Mesendoderm (in vitro differentiated cells): ENCODE measurements at regions not wholly inside any gene's neighbourhood (a gene's known extent, or its start where the extent isn't known, plus 50 kb on each side); places are given as distances from the start of the nearest gene placed in this dataset.
"Not testable (repeated sequence)": the region's sequence is repeated elsewhere in the genome, so short reads cannot be mapped to it uniquely, and the experiment has no call there.

Source experiments
- DNase-seq: peaks from one replicate; pipeline ENCODE4 v3.0.0; 2013
- H2AK5ac ChIP-seq: 2 replicates; pipeline ENCODE4 v1.6.1; 2013; ENCODE audit warnings: low read length, inconsistent platforms
- H2BK120ac ChIP-seq: 2 replicates; pipeline ENCODE4 v1.6.1; 2013; ENCODE audit warnings: low read depth, mild to moderate bottlenecking, low read length, moderate library complexity, mixed read lengths
- H2BK15ac ChIP-seq: replicated peaks from 2 replicates; pipeline ENCODE4 v1.6.1; 2013; ENCODE audit warnings: low read depth, mild to moderate bottlenecking, moderate library complexity
- H2BK5ac ChIP-seq: 2 replicates; pipeline ENCODE4 v1.6.1; 2013; ENCODE audit warnings: low read length, inconsistent platforms
- H3K18ac ChIP-seq: 2 replicates; pipeline ENCODE4 v1.6.1; 2013; ENCODE audit warnings: mild to moderate bottlenecking, low read length, mixed read lengths
- H3K23ac ChIP-seq: one replicate; pipeline ENCODE4 v1.6.1; 2013; ENCODE audit warnings: low read length
- H3K27ac ChIP-seq: 2 replicates; pipeline ENCODE4 v1.5.1; 2013; ENCODE audit warnings: low read depth, mild to moderate bottlenecking, inconsistent platforms, low read length, moderate library complexity
- H3K27me3 ChIP-seq: 2 replicates; pipeline ENCODE4 v1.6.1; 2013; ENCODE audit warnings: low read length, control low read depth, mild to moderate bottlenecking, inconsistent platforms; ENCODE audit not compliant: insufficient read depth, poor library complexity
- H3K36me3 ChIP-seq: 2 replicates; pipeline ENCODE4 v1.6.1; 2013; ENCODE audit warnings: low read length, inconsistent platforms; ENCODE audit not compliant: control insufficient read depth, insufficient read depth
- H3K4ac ChIP-seq: one replicate; pipeline ENCODE4 v1.6.1; 2013; ENCODE audit warnings: low read depth, mild to moderate bottlenecking, low read length, moderate library complexity
- H3K4me1 ChIP-seq: 2 replicates; pipeline ENCODE4 v1.6.1; 2013; ENCODE audit warnings: low read depth, low read length, inconsistent platforms; ENCODE audit not compliant: control insufficient read depth
- H3K4me2 ChIP-seq: 2 replicates; pipeline ENCODE4 v1.6.1; 2013; ENCODE audit warnings: low read length
- H3K4me3 ChIP-seq: 2 replicates; pipeline ENCODE4 v1.5.1; 2013; ENCODE audit warnings: mild to moderate bottlenecking, low read length
- H3K56ac ChIP-seq: one replicate; pipeline ENCODE4 v1.6.1; 2013; ENCODE audit warnings: low read length
- H3K79me1 ChIP-seq: 2 replicates; pipeline ENCODE4 v1.6.1; 2013; ENCODE audit warnings: low read length, inconsistent platforms
- H3K79me2 ChIP-seq: 2 replicates; pipeline ENCODE4 v1.6.1; 2013; ENCODE audit warnings: mild to moderate bottlenecking, low read length; ENCODE audit not compliant: control insufficient read depth, insufficient read depth
- H3K9ac ChIP-seq: 2 replicates; pipeline ENCODE4 v1.6.1; 2013; ENCODE audit warnings: low read length, inconsistent platforms
- H4K5ac ChIP-seq: one replicate; pipeline ENCODE4 v1.6.1; 2013; ENCODE audit warnings: low read length
- H4K8ac ChIP-seq: one replicate; pipeline ENCODE4 v1.6.1; 2013; ENCODE audit warnings: low read depth, mild to moderate bottlenecking, control low read depth, low read length, moderate library complexity
- WGBS: extraction: QIAGEN DNeasy Blood & Tissue Kit; methylation state at CpG from one replicate; pipeline ENCODE4 v1.1.7; 2013; ENCODE audit warnings: low lambda C conversion rate, missing lambda C conversion rate; ENCODE audit not compliant: insufficient coverage; ENCODE audit errors: extremely low coverage; 5-methylcytosine and 5-hydroxymethylcytosine counted together

DNA sequence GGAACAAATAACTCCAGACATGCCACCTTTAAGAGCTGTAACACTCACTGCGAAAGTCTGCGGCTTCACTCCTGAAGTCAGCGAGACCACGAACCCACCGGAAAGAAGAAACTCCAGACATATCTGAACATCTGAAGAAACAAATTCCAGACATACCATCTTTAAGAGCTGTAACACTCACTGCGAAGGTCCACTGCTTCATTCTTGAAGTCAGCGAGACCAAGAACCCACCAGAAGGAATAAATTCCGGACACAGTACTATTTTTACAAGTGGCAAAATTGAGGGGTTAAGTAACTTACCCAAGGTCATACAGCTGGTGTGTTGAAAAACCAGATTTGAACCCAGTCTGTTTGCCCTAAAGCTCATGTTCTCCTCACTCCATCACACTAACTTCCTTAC lies 96.8 kb upstream of the GALNT15 start:
- not testable (repeated sequence) for H2BK120ac ChIP-seq, H2AK5ac ChIP-seq, H3K79me2 ChIP-seq, H2BK15ac ChIP-seq, H3K4ac ChIP-seq, H3K4me2 ChIP-seq, H3K23ac ChIP-seq, DNase-seq, H3K18ac ChIP-seq, H3K27ac ChIP-seq, H3K79me1 ChIP-seq, H2BK5ac ChIP-seq, H4K5ac ChIP-seq, H3K4me1 ChIP-seq, H3K27me3 ChIP-seq, H3K56ac ChIP-seq, H3K36me3 ChIP-seq, H4K8ac ChIP-seq, H3K9ac ChIP-seq, H3K4me3 ChIP-seq
- WGBS = no CpG with 5 or more reads among the region's 8 CpGs

DNA sequence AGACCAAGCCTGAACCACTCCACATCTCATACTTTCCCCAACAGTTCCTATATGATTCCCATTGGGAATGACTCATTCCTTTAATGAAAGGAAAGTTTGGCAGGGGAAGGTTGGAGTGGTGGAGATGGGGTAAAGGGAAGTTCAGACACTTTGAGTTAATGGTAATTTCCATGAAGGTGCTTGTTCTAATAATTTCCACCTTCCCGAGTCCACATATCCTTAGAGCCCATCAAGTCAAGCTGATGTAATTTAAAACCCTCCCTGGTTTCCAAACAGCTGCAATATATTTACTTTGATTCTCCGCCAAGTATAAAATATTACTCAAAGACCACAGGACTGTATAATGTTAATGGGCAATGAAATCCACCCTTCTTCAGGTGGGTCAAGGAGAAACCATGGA lies 95.0 kb upstream of the GALNT15 start:
- H3K56ac ChIP-seq = no peak overlapping the region
- no peak overlapping the region for H2AK5ac ChIP-seq
- no peak overlapping the region for H2BK15ac ChIP-seq
- H4K8ac ChIP-seq = no peak overlapping the region
- no peaks in the 10 kb centered on the region for H3K36me3 ChIP-seq
- no peak overlapping the region for H2BK5ac ChIP-seq
- no peaks in the 10 kb centered on the region for H3K79me1 ChIP-seq
- H3K23ac ChIP-seq = no peak overlapping the region
- no peaks in the 10 kb centered on the region for H3K4me1 ChIP-seq
- H3K4me2 ChIP-seq = no peak overlapping the region
- H3K4ac ChIP-seq = no peak overlapping the region
- WGBS = no CpG with 5 or more reads among the region's 2 CpGs
- no peak overlapping the region for H3K27ac ChIP-seq
- no peak overlapping the region for H4K5ac ChIP-seq
- DNase-seq = no peak
- no peak overlapping the region for H3K18ac ChIP-seq
- no peaks in the 10 kb centered on the region for H3K27me3 ChIP-seq
- H2BK120ac ChIP-seq = no peak overlapping the region
- no peak overlapping the region for H3K9ac ChIP-seq
- no peaks in the 10 kb centered on the region for H3K79me2 ChIP-seq
- no peak overlapping the region for H3K4me3 ChIP-seq

DNA sequence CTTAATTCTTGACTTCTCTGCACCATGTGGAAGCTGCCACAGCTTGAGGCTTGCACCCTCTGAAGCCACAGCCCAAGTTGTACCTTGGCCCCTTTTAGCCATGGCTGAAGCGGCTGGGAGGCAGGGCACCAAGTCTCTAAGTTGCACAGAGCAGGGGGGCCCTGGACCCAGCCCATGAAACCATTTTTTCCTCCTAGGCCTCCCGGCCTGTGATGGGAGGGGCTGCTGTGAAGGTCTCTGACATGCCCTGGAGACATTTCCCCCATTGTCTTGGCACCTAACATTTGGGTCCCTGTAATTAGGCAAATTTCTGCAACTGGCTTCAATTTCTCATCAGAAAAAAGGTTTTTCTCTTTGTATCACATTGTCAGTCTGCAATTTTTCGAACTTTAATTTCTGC lies 92.8 kb upstream of the GALNT15 start:
- Histone ChIP-seq H2BK15ac (no peak overlapping the region), H3K36me3 (no peaks in the 10 kb centered on the region), H3K79me2 (no peaks in the 10 kb centered on the region), H4K5ac (no peak overlapping the region), H3K27ac (no peak overlapping the region), H3K4me2 (no peak overlapping the region), H3K79me1 (no peaks in the 10 kb centered on the region), H3K4me3 (no peak overlapping the region), H2BK5ac (no peak overlapping the region), H3K4ac (no peak overlapping the region), H2AK5ac (no peak overlapping the region), H3K23ac (no peak overlapping the region), H3K27me3 (no peaks in the 10 kb centered on the region), H3K9ac (no peak overlapping the region), H3K56ac (no peak overlapping the region), H2BK120ac (no peak overlapping the region), H4K8ac (no peak overlapping the region), H3K18ac (no peak overlapping the region), H3K4me1 (no peaks in the 10 kb centered on the region)
- no CpG with 5 or more reads among the region's 3 CpGs for WGBS
- DNase-seq = no peak

DNA sequence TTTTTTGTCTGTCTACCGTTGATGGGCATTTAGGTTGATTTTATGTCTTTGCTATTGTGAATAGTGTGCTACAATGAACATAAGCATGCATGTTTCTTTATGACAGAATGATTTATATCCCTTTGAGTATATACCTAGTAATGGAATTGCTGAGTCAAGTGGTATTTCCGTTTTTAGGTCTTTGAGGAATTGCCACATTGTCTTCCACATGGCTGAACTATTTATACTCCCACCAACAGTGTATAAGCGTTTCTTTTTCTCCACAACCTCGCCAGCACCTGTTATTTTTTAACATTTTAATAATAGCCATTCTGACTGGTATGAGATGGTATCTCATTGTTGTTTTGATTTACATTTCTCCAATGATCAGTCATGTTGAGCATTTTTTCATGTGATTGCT lies 89.6 kb upstream of the GALNT15 start:
- Histone ChIP-seq H4K8ac (no peak overlapping the region), H3K18ac (no peak overlapping the region), H3K56ac (no peak overlapping the region), H4K5ac (no peak overlapping the region), H3K4me3 (no peak overlapping the region), H3K79me2 (no peaks in the 10 kb centered on the region), H3K4ac (no peak overlapping the region), H3K27me3 (no peaks in the 10 kb centered on the region), H3K9ac (no peak overlapping the region), H3K23ac (no peak overlapping the region), H3K4me1 (no peaks in the 10 kb centered on the region), H2BK120ac (no peak overlapping the region), H2BK5ac (no peak overlapping the region), H3K4me2 (no peak overlapping the region), H3K27ac (no peak overlapping the region), H2AK5ac (no peak overlapping the region), H3K36me3 (no peaks in the 10 kb centered on the region), H3K79me1 (no peaks in the 10 kb centered on the region), H2BK15ac (no peak overlapping the region)
- no peak for DNase-seq
- WGBS = no CpG with 5 or more reads among the region's 4 CpGs

DNA sequence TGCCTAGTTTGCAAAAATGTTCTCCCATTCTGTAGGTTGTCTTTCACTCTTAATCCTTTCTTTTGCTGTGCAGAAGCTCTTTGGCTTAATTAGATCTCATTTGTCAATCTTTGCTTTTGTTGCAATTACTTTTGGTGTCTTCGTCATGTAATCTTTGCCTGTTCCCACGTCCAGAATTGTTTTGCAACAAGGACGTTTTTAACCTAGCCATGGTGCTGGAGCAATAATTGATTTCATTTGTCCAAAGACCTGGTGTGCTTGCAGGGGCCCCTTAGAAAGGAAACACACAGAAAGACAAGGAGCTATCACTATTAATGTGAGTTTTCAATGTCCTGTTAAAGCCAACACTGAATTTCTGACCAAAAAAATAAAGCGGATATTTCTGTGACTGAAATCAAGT lies 89.1 kb upstream of the GALNT15 start:
- Histone ChIP-seq H3K18ac (no peak overlapping the region), H3K4me3 (no peak overlapping the region), H3K79me2 (no peaks in the 10 kb centered on the region), H3K79me1 (no peaks in the 10 kb centered on the region), H3K4me1 (no peaks in the 10 kb centered on the region), H4K5ac (no peak overlapping the region), H2BK120ac (no peak overlapping the region), H3K56ac (no peak overlapping the region), H3K4me2 (no peak overlapping the region), H2BK15ac (no peak overlapping the region), H2AK5ac (no peak overlapping the region), H3K9ac (no peak overlapping the region), H4K8ac (no peak overlapping the region), H2BK5ac (no peak overlapping the region), H3K23ac (no peak overlapping the region), H3K27ac (no peak overlapping the region), H3K36me3 (no peaks in the 10 kb centered on the region), H3K27me3 (no peaks in the 10 kb centered on the region), H3K4ac (no peak overlapping the region)
- DNase-seq = no peak
- WGBS = no CpG with 5 or more reads among the region's 4 CpGs

DNA sequence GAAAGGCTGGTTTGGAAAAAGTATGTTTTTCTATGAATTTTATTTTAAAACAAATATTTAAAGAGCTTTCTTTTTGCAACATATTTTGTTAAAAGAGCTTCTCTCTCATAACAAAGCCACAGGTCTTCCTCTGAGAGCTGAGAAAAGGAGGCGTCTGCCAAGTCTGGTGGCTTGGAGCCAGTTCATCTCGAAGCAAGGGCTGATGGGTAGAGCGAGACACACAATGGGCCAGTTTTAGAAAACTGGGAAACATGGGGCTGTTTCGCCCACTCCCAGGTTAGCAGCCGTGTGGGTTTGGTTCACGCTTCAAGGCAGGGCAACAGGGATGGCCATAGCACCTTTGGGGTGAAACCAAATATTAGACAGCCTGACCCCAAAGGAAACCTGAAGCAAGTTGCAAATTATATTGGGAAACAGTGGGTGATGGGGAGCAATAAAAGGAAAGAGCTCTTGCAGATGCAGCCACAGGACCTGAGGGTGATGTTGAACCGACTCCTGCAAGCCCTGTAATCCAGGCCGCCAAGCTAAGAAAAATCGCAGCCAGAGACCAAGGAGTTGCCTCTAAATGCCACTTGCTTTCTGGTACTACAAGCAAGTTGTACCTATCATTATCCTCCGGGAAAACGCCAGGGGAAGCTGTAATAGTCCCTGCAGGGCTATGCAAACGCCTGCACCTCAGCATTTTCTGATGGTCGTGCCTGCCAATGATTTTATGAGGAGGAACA lies 88.4 kb upstream of the GALNT15 start:
- Histone ChIP-seq H3K79me1 (no peaks in the 10 kb centered on the region), H3K56ac (no peak overlapping the region), H2BK5ac (no peak overlapping the region), H3K79me2 (no peaks in the 10 kb centered on the region), H2BK15ac (no peak overlapping the region), H3K36me3 (no peaks in the 10 kb centered on the region), H3K18ac (no peak overlapping the region), H3K23ac (no peak overlapping the region), H2AK5ac (no peak overlapping the region), H3K27ac (no peak overlapping the region), H3K4me3 (no peak overlapping the region), H3K4me2 (no peak overlapping the region), H3K4ac (no peak overlapping the region), H4K8ac (no peak overlapping the region), H3K4me1 (no peaks in the 10 kb centered on the region), H2BK120ac (no peak overlapping the region), H3K9ac (no peak overlapping the region), H4K5ac (no peak overlapping the region), H3K27me3 (no peaks in the 10 kb centered on the region)
- no peak for DNase-seq
- no CpG with 5 or more reads among the region's 13 CpGs for whole genome bisulfite sequencing
